ENCODE measurements at regions not wholly inside any gene's neighbourhood (a gene's known extent, or its start where the extent isn't known, plus 50 kb on each side); places are given as distances from the start of the nearest gene placed in this dataset.

DNA sequence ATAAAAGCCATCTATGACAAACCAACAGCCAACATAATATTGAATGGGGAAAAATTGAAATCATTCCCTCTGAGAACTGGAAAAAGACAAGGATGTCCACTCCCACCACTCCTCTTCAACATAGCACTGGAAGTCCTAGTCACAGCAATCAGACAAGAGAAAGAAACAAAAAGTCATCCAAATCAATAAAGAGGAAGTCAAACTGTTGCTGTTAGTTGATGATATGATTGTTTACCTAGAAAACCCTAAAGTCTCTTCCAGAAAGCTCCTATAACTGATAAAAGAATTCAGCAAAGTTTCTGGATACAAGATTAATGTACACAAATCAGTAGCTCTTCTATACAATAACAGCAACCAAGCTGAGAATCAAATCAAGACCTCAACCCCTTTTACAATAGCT lies 285.1 kb upstream of the PHF14 start:
- ATAC-seq (ENCODE audit: low FRiP score in 2 of 2) (no peak), DNase-seq (no peak)
- Histone ChIP-seq H3K9me3 (no peaks in the 10 kb centered on the region), H3K27me3 (no peaks in the 10 kb centered on the region), H3K36me3 (no peaks in the 10 kb centered on the region), H3K27ac (no peak overlapping the region), H3K4me1 (no peaks in the 10 kb centered on the region), H3K4me3 (no peak overlapping the region)
- no peak for TF ChIP-seq POLR2AphosphoS5 (IDR thresholded peaks at IDR 0.05)
- TF ChIP-seq, protein P1, sequence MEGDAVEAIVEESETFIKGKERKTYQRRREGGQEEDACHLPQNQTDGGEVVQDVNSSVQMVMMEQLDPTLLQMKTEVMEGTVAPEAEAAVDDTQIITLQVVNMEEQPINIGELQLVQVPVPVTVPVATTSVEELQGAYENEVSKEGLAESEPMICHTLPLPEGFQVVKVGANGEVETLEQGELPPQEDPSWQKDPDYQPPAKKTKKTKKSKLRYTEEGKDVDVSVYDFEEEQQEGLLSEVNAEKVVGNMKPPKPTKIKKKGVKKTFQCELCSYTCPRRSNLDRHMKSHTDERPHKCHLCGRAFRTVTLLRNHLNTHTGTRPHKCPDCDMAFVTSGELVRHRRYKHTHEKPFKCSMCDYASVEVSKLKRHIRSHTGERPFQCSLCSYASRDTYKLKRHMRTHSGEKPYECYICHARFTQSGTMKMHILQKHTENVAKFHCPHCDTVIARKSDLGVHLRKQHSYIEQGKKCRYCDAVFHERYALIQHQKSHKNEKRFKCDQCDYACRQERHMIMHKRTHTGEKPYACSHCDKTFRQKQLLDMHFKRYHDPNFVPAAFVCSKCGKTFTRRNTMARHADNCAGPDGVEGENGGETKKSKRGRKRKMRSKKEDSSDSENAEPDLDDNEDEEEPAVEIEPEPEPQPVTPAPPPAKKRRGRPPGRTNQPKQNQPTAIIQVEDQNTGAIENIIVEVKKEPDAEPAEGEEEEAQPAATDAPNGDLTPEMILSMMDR (IDR thresholded peaks at IDR 0.05), result no peak
- no peak for TF ChIP-seq EP300 (IDR thresholded peaks at IDR 0.05)
- TF ChIP-seq POLR2A (IDR thresholded peaks at IDR 0.05), result no peak

GRCh38 chr7:10696064-10696463 lies 277.6 kb upstream of the PHF14 start:
- no peak overlapping the region for H3K4me3 ChIP-seq
- H3K27me3 ChIP-seq, result no peaks in the 10 kb centered on the region
- H3K27ac ChIP-seq, result no peak overlapping the region
- H3K36me3 ChIP-seq, result no peaks in the 10 kb centered on the region
- no peaks in the 10 kb centered on the region for H3K9me3 ChIP-seq
- TF ChIP-seq, protein P1 (IDR thresholded peaks at IDR 0.05), result no peak
- TF ChIP-seq POLR2A (IDR thresholded peaks at IDR 0.05), result no peak
- TF ChIP-seq POLR2AphosphoS5 (IDR thresholded peaks at IDR 0.05), result no peak
- no peak for TF ChIP-seq EP300 (IDR thresholded peaks at IDR 0.05)
- 78 to 89% methylated on average over 3 to 5 of the region's 5 CpGs for WGBS, 2 donors
- ATAC-seq (ENCODE audit: low FRiP score in 2 of 2), result no peak
- no peaks in the 10 kb centered on the region for H3K4me1 ChIP-seq
- no peak for DNase-seq

DNA sequence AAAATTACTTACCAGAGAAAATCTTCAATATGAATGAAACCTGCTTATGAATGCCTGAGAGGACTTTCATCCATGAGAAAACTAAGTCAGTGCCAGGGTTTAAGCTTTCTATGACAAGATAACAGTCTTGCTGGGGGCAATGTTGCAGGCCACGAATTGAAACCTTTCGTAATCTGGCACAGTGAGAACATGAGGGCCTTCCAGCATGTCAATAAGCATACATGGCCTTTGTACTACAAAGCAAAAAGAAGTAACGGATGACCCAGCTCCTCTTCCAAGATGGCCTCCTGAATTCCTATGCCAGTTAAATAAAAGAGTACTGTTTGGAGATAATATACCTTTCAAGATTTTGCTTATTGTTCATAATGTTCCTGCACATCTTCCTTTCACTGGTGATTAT lies 270.6 kb upstream of the PHF14 start:
- no peak overlapping the region for H3K4me3 ChIP-seq
- no peak overlapping the region for H3K27ac ChIP-seq
- TF ChIP-seq EP300 (IDR thresholded peaks at IDR 0.05) (no peak), POLR2A (IDR thresholded peaks at IDR 0.05) (no peak), POLR2AphosphoS5 (IDR thresholded peaks at IDR 0.05) (no peak)
- TF ChIP-seq, protein P1 (IDR thresholded peaks at IDR 0.05), result no peak
- no peaks in the 10 kb centered on the region for H3K36me3 ChIP-seq
- ATAC-seq (ENCODE audit: low FRiP score in 2 of 2) (no peak), DNase-seq (no peak)
- WGBS, 2 donors, result 75 to 77% methylated on average over 3 of the region's 3 CpGs
- H3K27me3 ChIP-seq, result no peaks in the 10 kb centered on the region
- H3K4me1 ChIP-seq, result no peaks in the 10 kb centered on the region
- no peaks in the 10 kb centered on the region for H3K9me3 ChIP-seq

GRCh38 chr7:10703981-10704380 lies 269.7 kb upstream of the PHF14 start:
- Histone ChIP-seq H3K4me3 (no peak overlapping the region), H3K36me3 (no peaks in the 10 kb centered on the region), H3K9me3 (no peaks in the 10 kb centered on the region), H3K4me1 (no peaks in the 10 kb centered on the region), H3K27me3 (no peaks in the 10 kb centered on the region), H3K27ac (no peak overlapping the region)
- TF ChIP-seq, protein P1 (IDR thresholded peaks at IDR 0.05), result no peak
- TF ChIP-seq POLR2AphosphoS5 (IDR thresholded peaks at IDR 0.05) (no peak), EP300 (IDR thresholded peaks at IDR 0.05) (no peak), POLR2A (IDR thresholded peaks at IDR 0.05) (no peak)
- WGBS, 2 donors, result 92 to 100% methylated on average over 1 of the region's 1 CpG
- ATAC-seq (ENCODE audit: low FRiP score in 2 of 2) (no peak), DNase-seq (no peak)

- TF ChIP-seq EP300 (IDR thresholded peaks at IDR 0.05), result no peak
- no peak for TF ChIP-seq POLR2A (IDR thresholded peaks at IDR 0.05)
- no peak for TF ChIP-seq POLR2AphosphoS5 (IDR thresholded peaks at IDR 0.05)
- TF ChIP-seq, protein P1 (IDR thresholded peaks at IDR 0.05), result no peak
- H3K27ac ChIP-seq, result no peak overlapping the region
- H3K27me3 ChIP-seq, result no peaks in the 10 kb centered on the region
- 94 to 97% methylated on average over 4 of the region's 4 CpGs for whole genome bisulfite sequencing, 2 donors
- no peaks in the 10 kb centered on the region for H3K9me3 ChIP-seq
- ATAC-seq (ENCODE audit: low FRiP score in 2 of 2) (no peak), DNase-seq (no peak)
- no peaks in the 10 kb centered on the region for H3K4me1 ChIP-seq
- no peaks in the 10 kb centered on the region for H3K36me3 ChIP-seq
- no peak overlapping the region for H3K4me3 ChIP-seq
Measured at GRCh38 chr7:10704653-10705052, 269.0 kb upstream of the PHF14 start.

Measured in upper lobe of left lung (tissue), 6 donors.